H9 (cell line): ENCODE measurements at regions not wholly inside any gene's neighbourhood (a gene's known extent, or its start where the extent isn't known, plus 50 kb on each side); places are given as distances from the start of the nearest gene placed in this dataset.

Experiments used
- DNase-seq: peaks from one replicate; pipeline ENCODE4 v3.0.0-alpha.2; 2017
- H2AFZ ChIP-seq: one replicate; pipeline ENCODE4 v1.6.1; 2013; ENCODE audit warnings: mild to moderate bottlenecking, low read length, control low read depth, moderate library complexity
- H2AK5ac ChIP-seq: 2 replicates; pipeline ENCODE4 v1.6.1; 2013; ENCODE audit warnings: low read length, control low read depth, mixed read lengths; ENCODE audit not compliant: insufficient read length
- H2BK120ac ChIP-seq: one replicate; pipeline ENCODE4 v1.6.1; 2013; ENCODE audit warnings: low read depth, mild to moderate bottlenecking, low read length, control low read depth, inconsistent platforms; ENCODE audit not compliant: poor library complexity, severe bottlenecking
- H2BK12ac ChIP-seq: 2 replicates; pipeline ENCODE4 v1.6.1; 2013; ENCODE audit warnings: low read length, control low read depth, mixed read lengths, low read depth; ENCODE audit not compliant: insufficient read length
- H2BK15ac ChIP-seq: 2 replicates; pipeline ENCODE4 v1.6.1; 2013; ENCODE audit warnings: low read depth, low read length, control low read depth
- H2BK20ac ChIP-seq: one replicate; pipeline ENCODE4 v1.6.1; 2013; ENCODE audit warnings: low read depth, mild to moderate bottlenecking, low read length, control low read depth, inconsistent platforms; ENCODE audit not compliant: poor library complexity, severe bottlenecking
- H2BK5ac ChIP-seq: 2 replicates; pipeline ENCODE4 v1.6.1; 2013; ENCODE audit warnings: low read length, control low read depth, mixed read lengths; ENCODE audit not compliant: insufficient read length
- H3K14ac ChIP-seq: 2 replicates; pipeline ENCODE4 v1.6.1; 2013; ENCODE audit warnings: low read length, control low read depth; ENCODE audit not compliant: insufficient read depth
- H3K18ac ChIP-seq: 2 replicates; pipeline ENCODE4 v1.6.1; 2013; ENCODE audit warnings: low read depth, mild to moderate bottlenecking, mixed read lengths, low read length, control low read depth; ENCODE audit not compliant: insufficient read length
- H3K23ac ChIP-seq: 2 replicates; pipeline ENCODE4 v1.6.1; 2013; ENCODE audit warnings: low read length, control low read depth, mixed read lengths, low read depth; ENCODE audit not compliant: insufficient read length
- H3K23me2 ChIP-seq: 2 replicates; pipeline ENCODE4 v1.6.1; 2013; ENCODE audit warnings: low read depth, mild to moderate bottlenecking, mixed read lengths, low read length, control low read depth; ENCODE audit not compliant: insufficient read length, poor library complexity, severe bottlenecking
- H3K27ac ChIP-seq: 2 replicates; pipeline ENCODE4 v1.5.1; 2013; ENCODE audit warnings: low read length, control low read depth, mixed read lengths, low read depth; ENCODE audit not compliant: insufficient read length
- H3K27me3 ChIP-seq: 2 replicates; pipeline ENCODE4 v1.6.1; 2013; ENCODE audit warnings: low read length, control low read depth, inconsistent platforms; ENCODE audit not compliant: insufficient read depth
- H3K4ac ChIP-seq: 2 replicates; pipeline ENCODE4 v1.6.1; 2013; ENCODE audit warnings: low read depth, mild to moderate bottlenecking, control low read depth, inconsistent platforms, low read length, moderate library complexity
- H3K4me1 ChIP-seq: 2 replicates; pipeline ENCODE4 v1.6.1; 2013; ENCODE audit warnings: low read length, control low read depth, inconsistent platforms; ENCODE audit not compliant: insufficient read depth
- H3K4me2 ChIP-seq: 2 replicates; pipeline ENCODE4 v1.6.1; 2013; ENCODE audit warnings: low read length, control low read depth, mixed read lengths; ENCODE audit not compliant: insufficient read length, insufficient read depth
- H3K56ac ChIP-seq: 2 replicates; pipeline ENCODE4 v1.6.1; 2013; ENCODE audit warnings: low read depth, mild to moderate bottlenecking, mixed read lengths, low read length, control low read depth; ENCODE audit not compliant: insufficient read length
- H3K79me1 ChIP-seq: 2 replicates; pipeline ENCODE4 v1.6.1; 2013; ENCODE audit warnings: low read depth, mild to moderate bottlenecking, moderate library complexity, low read length, control low read depth, inconsistent platforms; ENCODE audit not compliant: insufficient read depth, poor library complexity, severe bottlenecking
- H3K79me2 ChIP-seq: 2 replicates; pipeline ENCODE4 v1.6.1; 2013; ENCODE audit warnings: low read length, control low read depth, inconsistent platforms; ENCODE audit not compliant: insufficient read depth
- H3K9ac ChIP-seq: 2 replicates; pipeline ENCODE4 v1.6.1; 2013; ENCODE audit warnings: low read length, control low read depth, mixed read lengths; ENCODE audit not compliant: insufficient read length; ENCODE audit errors: extremely low read depth
- H3K9me3 ChIP-seq: one replicate; pipeline ENCODE4 v1.6.1; 2013; ENCODE audit warnings: low read depth, low read length, inconsistent platforms; ENCODE audit not compliant: control insufficient read depth
- H3T11ph ChIP-seq: one replicate; pipeline ENCODE4 v1.6.1; 2013; ENCODE audit warnings: mild to moderate bottlenecking, low read length, control low read depth, inconsistent platforms
- H4K20me1 ChIP-seq: one replicate; pipeline ENCODE4 v1.6.1; 2013; ENCODE audit not compliant: control insufficient read depth, insufficient read length, insufficient read depth
- H4K5ac ChIP-seq: 2 replicates; pipeline ENCODE4 v1.6.1; 2013; ENCODE audit warnings: low read depth, mild to moderate bottlenecking, mixed read lengths, low read length, control low read depth; ENCODE audit not compliant: insufficient read length
- H4K8ac ChIP-seq: replicated peaks from 2 replicates; pipeline ENCODE4 v1.6.1; 2013; ENCODE audit warnings: low read length, control low read depth, mixed read lengths, low read depth; ENCODE audit not compliant: insufficient read length
- H4K91ac ChIP-seq: 2 replicates; pipeline ENCODE4 v1.6.1; 2013; ENCODE audit warnings: low read depth, mild to moderate bottlenecking, moderate library complexity, mixed read lengths, low read length, control low read depth; ENCODE audit not compliant: insufficient read length
- H3K27ac Mint-ChIP-seq, 3 experiments: 2 replicates in 2 of 3; 3 replicates in 1 of 3; pipeline ENCODE4 v1.8.0; 2020 to 2021; ENCODE audit warnings: mixed read lengths in 3 of 3, mild to moderate bottlenecking in 1 of 3, moderate library complexity in 1 of 3
- H3K27me3 Mint-ChIP-seq: 2 replicates; pipeline ENCODE4 v1.8.0; 2021; ENCODE audit warnings: low read depth, mild to moderate bottlenecking, moderate library complexity, mixed read lengths
- H3K36me3 Mint-ChIP-seq, 3 experiments: 2 replicates in 2 of 3; 3 replicates in 1 of 3; pipeline ENCODE4 v1.8.0; 2020 to 2021; ENCODE audit warnings: low read depth in 3 of 3, mixed read lengths in 3 of 3; ENCODE audit not compliant: insufficient read depth in 1 of 3
- H3K4me1 Mint-ChIP-seq, 2 experiments: 2 replicates each; pipeline ENCODE4 v1.8.0; 2020; ENCODE audit warnings: mixed read lengths in 2 of 2
- H3K4me3 Mint-ChIP-seq, 2 experiments: 2 replicates in 1 of 2; 3 replicates in 1 of 2; pipeline ENCODE4 v1.8.0; 2020 to 2021; ENCODE audit warnings: mild to moderate bottlenecking in 2 of 2, mixed read lengths in 2 of 2, moderate library complexity in 1 of 2
- H3K9me3 Mint-ChIP-seq, 2 experiments: 2 replicates in 1 of 2; 3 replicates in 1 of 2; pipeline ENCODE4 v1.8.0; 2020; ENCODE audit warnings: mild to moderate bottlenecking in 2 of 2, mixed read lengths in 2 of 2, moderate library complexity in 1 of 2
- WGBS: extraction: QIAGEN DNeasy Blood & Tissue Kit; methylation state at CpG from one replicate; pipeline ENCODE4 v1.1.7; 2013; ENCODE audit warnings: missing lambda C conversion rate, low lambda C conversion rate, mixed read lengths; ENCODE audit not compliant: insufficient read length; ENCODE audit errors: extremely low coverage; 5-methylcytosine and 5-hydroxymethylcytosine counted together
- TF ChIP-seq, protein P1 (sequence below): fragments of 200-600 bp; sonication (generic); conservative IDR thresholded peaks from 3 replicates; pipeline ENCODE4 v1.8.0; 2021; ENCODE audit warnings: antibody characterized with exemption, mild to moderate bottlenecking

DNA sequence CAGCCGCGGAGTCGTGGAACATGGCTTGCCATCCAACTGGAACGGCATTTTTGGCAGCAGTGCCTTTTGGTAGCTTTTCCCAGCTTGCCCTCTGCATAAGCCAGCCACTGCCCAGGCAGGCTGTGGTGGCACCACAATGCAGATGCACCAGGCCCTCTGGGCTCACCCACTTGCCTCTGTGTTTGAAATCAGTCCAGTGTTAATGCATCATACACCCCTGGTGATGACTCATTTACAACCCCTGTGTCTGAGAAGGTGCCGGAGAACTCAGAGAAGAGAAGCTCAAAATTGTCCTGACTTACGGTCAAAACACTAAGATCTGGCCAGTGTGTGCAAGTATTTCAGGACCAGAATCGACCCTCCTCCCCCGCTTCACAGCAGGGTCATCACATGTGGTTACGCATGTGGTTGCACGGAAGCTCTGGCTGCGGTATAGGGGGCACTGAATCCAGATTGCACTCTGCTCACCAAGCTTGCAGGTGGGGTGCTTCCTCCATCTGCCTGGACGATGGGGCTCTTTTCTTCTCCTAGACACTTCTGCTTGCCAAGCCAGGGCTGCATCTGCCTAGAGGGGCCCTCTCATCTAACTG is 66.5 kb upstream of the SMIM15 start:
- Histone ChIP-seq H2BK120ac (no peak overlapping the region), H2AFZ (no peak overlapping the region), H2BK20ac (no peak overlapping the region), H3K23ac (no peak overlapping the region), H2AK5ac (no peak overlapping the region), H3K79me2 (no peaks in the 10 kb centered on the region), H2BK5ac (no peak overlapping the region), H3T11ph (no peak overlapping the region), H3K79me1 (no peaks in the 10 kb centered on the region), H3K27ac (no peak overlapping the region), H4K5ac (no peak overlapping the region), H3K27me3 (no peaks in the 10 kb centered on the region), H3K14ac (no peak overlapping the region), H3K4ac (no peak overlapping the region), H3K4me2 (no peak overlapping the region), H2BK15ac (no peak overlapping the region), H4K8ac (no peak overlapping the region), H2BK12ac (no peak overlapping the region), H3K18ac (no peak overlapping the region), H3K4me1 (no peaks in the 10 kb centered on the region), H3K23me2 (no peaks in the 10 kb centered on the region), H4K20me1 (no peaks in the 10 kb centered on the region), H3K56ac (no peak overlapping the region), H4K91ac (no peak overlapping the region), H3K9me3 (peaks cover 4% of the 10 kb centered on the region), H3K9ac (no peak overlapping the region)
- TF ChIP-seq, protein P1, sequence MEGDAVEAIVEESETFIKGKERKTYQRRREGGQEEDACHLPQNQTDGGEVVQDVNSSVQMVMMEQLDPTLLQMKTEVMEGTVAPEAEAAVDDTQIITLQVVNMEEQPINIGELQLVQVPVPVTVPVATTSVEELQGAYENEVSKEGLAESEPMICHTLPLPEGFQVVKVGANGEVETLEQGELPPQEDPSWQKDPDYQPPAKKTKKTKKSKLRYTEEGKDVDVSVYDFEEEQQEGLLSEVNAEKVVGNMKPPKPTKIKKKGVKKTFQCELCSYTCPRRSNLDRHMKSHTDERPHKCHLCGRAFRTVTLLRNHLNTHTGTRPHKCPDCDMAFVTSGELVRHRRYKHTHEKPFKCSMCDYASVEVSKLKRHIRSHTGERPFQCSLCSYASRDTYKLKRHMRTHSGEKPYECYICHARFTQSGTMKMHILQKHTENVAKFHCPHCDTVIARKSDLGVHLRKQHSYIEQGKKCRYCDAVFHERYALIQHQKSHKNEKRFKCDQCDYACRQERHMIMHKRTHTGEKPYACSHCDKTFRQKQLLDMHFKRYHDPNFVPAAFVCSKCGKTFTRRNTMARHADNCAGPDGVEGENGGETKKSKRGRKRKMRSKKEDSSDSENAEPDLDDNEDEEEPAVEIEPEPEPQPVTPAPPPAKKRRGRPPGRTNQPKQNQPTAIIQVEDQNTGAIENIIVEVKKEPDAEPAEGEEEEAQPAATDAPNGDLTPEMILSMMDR, result no peak
- Mint-ChIP-seq H3K27ac (no peak overlapping the region), H3K9me3 (peaks cover 0 to 8% of the 10 kb centered on the region in 2 experiments; a peak in 3 of 5 replicates), H3K27me3 (peaks cover 3% of the 10 kb centered on the region; the same call in 1 of the 2 replicates), H3K36me3 (no peaks in the 10 kb centered on the region), H3K4me1 (peaks cover 2 to 5% of the 10 kb centered on the region in 2 experiments; a peak in 2 of 4 replicates), H3K4me3 (no peak overlapping the region)
- no CpG with 5 or more reads among the region's 12 CpGs for WGBS
- no peak for DNase-seq
